ENCODE measurements at regions not wholly inside any gene's neighbourhood (a gene's known extent, or its start where the extent isn't known, plus 50 kb on each side); places are given as distances from the start of the nearest gene placed in this dataset.

GRCh38 chr6:12594530-12594893, 122.1 kb upstream of the PHACTR1 start:
- no peak for TF ChIP-seq CTCF (conservative IDR thresholded peaks at IDR 0.05 in 1 of 2, IDR thresholded peaks at IDR 0.05 in 1 of 2; ENCODE audit: low read depth in 1 of 2, low read length in 2 of 2)
- no peak for TF ChIP-seq EZH2 (IDR thresholded peaks at IDR 0.05; ENCODE audit: low read length, missing control alignments)

Data from fibroblast of lung (primary cell).